ENCODE measurements at regions not wholly inside any gene's neighbourhood (a gene's known extent, or its start where the extent isn't known, plus 50 kb on each side); places are given as distances from the start of the nearest gene placed in this dataset.

DNA sequence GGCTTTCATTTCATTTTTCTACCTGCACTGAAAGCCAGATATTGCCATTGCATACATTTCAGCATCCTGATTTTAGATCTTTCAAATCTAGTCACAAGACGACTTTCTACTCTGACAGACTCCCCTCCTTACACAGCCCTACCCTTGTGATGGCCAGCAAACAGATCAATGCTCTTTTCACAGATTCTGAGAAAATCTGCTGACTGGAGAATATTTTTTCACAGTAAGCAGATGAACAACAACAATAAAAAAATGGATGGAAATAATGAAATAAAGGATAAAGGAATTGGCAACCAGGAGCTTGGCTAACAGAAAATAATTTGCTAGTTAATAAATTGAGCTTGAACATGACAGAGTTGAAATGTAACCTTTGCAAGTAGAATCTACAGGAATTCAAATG lies 527.2 kb downstream of the IRS1 start:
- no peak for DNase-seq (ENCODE audit: low spot score)

- DNase-seq (ENCODE audit: low spot score): no peak
Measured at GRCh38 chr2:226270285-226271058, 529.1 kb downstream of the IRS1 start.

DNA sequence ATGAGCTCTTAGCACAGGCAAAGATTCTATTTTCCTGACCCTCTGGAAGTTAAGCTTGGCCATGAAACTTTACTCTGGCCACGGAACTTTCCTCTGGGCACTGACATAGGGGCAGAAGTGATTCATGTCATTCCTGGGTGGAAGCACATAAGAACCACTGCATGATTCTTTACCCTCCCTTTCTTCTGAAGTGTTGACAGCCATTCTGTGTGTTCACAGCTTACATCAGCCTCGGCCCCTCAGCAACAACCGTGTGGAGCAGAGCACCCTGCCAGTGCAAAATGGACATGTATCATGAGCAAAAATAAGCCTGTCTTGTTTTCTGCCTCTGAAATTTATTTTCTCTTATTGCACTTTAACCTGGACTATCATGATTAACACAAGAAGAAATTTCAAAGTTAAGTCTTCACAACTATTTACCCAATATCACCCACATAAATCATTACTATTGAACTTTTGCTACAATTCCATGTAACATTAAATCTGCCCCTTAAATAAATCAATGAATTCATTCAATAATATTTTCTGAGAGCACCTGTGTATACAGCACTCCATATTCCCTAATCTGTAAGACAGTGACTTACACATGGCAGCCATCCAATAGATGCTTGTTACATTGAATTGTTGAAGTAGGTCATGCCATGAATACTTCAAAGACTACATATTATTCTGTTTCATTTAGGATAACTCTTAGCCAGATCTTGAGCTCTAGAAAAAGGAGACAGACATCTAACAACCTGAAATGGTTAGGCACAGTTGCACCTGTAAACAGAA lies 531.9 kb downstream of the IRS1 start:
- no peak for DNase-seq (ENCODE audit: low spot score)

- DNase-seq (ENCODE audit: low spot score): peak; percentile 60
Measured at GRCh38 chr2:226256709-226257376, 542.8 kb downstream of the IRS1 start.

- peak; percentile 99 for DNase-seq (ENCODE audit: low spot score)
Measured at GRCh38 chr2:226256237-226256636, 543.4 kb downstream of the IRS1 start.

GRCh38 chr2:226251661-226252060 lies 548.0 kb downstream of the IRS1 start:
- DNase-seq (ENCODE audit: low spot score): no peak

DNA sequence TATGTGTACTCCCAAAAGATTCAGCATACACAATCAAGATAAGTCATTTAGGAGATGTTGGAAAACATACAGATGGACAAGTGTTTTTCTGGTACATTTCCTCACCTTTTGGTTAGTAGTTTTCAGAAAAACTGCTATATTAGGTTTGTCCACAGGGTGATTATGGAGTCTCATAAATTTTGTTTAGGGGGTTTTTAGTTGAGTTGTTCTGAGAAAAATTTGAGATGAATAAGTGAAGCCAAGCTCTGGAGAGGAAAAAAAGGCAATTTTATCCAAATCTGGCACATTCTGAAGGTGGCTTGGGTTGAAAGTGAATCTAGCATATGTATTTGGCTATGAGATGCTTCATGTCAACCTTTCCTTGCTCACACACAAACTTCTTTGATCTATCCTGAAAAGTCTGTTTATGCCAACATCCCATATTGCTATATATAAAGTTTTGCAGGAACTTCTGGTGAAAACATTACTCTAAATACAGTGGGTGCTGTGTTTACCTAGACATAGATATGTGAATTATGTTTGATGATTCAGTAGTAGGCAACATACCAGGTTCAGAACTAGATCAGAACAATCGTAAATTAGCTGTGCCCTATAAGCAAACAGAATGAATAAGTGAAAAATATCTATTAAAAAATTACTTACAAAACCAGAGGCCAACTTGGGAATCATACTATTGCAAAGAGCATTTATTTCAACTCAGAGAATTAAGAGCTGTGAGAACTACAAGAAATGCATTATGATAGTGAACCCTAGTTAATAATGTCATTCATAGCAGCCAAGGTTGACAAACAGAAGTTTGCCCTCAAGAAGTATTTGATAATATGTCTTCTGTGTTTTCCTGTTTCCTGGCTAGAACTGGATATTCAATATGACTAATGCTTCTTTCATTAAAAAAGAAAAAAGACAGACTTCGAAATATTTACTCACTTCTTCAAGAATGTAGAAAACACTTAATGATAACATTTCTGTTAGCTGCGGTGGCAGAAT lies 552.0 kb downstream of the IRS1 start:
- DNase-seq (ENCODE audit: low spot score): peak; percentile 12

- no peak for DNase-seq (ENCODE audit: low spot score)
Measured at GRCh38 chr2:226234187-226234586, 565.4 kb downstream of the IRS1 start.

DNA sequence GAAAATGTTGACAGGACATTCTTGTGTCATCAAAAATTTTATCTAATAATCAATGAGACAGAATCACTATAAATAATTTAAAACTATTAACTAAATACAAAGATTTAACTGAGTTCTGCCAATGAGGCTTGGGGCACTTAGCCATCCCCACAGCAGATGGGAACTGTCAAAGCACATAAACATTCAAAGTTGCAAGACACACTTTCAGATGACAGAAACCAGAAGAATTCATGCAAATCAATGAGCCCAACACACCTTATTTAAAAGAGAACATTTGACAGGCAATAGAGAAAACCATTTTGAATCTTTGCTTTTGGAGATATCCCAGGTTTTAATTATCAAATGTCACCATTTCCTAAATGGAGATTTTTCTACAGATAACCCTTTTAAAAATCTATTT lies 566.2 kb downstream of the IRS1 start:
- no peak for DNase-seq (ENCODE audit: low spot score)

DNA sequence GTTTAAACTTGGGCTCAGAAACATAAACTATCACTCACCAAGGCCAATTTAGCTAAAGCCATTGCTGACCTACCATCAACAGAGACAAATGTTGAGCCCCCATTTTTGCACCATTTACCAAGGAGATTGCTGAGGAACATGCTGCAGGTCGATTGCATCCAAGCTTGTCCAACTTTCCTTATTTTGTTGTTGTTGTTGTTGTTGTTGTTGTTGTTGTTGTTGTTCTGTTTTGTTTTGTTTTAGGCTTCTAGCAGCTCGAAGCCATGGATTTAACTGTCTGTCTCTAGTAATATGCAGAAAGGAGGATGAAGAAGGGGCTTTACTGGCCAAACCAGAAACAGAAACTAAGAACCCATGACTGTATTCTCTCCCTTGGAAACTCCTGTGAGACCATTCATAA lies 571.5 kb downstream of the IRS1 start:
- DNase-seq (ENCODE audit: low spot score): no peak

GRCh38 chr2:226227341-226227740 lies 572.3 kb downstream of the IRS1 start:
- DNase-seq (ENCODE audit: low spot score): no peak

DNA sequence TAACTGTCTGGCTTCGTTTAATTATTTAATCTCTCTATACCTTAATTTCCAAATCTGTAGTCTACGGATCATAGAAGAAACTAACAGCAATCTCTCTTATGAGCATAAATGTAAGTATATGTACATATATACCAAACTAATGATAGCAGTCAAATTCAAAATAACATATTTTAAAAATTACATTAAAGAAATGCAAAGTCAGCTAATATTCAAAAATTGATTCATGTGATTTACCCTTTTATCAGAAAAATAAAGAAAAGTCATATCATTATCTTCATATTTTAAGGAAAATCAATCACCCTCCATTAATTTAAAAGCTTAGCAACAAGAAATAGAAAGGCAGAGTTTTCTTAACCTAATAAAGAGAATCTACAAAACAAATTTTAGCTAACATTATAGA lies 575.9 kb downstream of the IRS1 start:
- no peak for DNase-seq (ENCODE audit: low spot score)

DNA sequence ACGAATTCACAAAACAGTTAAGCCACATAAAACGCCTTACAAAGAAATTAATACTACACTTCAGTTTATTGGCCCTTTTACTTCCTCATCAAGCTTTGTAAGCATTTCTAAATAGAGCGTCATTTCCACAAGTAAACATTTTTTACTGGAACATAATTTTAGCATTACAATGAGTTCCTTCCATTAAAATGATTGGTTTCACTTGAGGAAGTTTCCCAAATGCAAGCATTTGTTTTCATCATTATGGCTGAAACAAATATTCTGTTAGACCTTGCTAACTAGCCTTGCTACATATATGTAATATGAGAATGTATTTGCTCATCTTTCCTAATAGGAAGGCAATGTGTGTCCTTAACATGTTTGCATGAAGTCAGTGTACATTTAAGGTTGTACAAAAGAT lies 579.1 kb downstream of the IRS1 start:
- DNase-seq (ENCODE audit: low spot score): no peak

DNA sequence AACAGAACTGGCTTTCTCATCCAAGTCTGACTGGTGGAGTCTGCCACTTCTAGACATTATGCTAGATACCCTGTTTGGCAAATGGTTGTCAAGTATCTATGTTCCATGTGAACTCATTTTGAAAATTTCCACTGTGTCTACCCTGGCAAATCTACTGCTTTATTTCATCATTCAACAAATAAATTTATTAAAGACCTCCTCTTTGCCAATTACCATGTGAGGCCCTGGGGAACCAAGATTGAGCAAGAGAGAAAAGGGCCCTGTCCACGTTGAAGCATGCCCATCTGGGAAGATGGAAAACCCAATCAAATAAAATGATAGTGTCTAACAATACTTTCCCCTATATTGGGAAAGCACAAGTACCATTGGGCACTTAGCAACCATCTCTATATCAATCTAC lies 582.4 kb downstream of the IRS1 start:
- no peak for DNase-seq (ENCODE audit: low spot score)

GRCh38 chr2:226216575-226216974 lies 583.0 kb downstream of the IRS1 start:
- no peak for DNase-seq (ENCODE audit: low spot score)

GRCh38 chr2:226215902-226216503 lies 583.6 kb downstream of the IRS1 start:
- peak; percentile 70 for DNase-seq (ENCODE audit: low spot score)

- DNase-seq (ENCODE audit: low spot score): peak; percentile 70
Measured at GRCh38 chr2:226213717-226214116, 585.9 kb downstream of the IRS1 start.

GRCh38 chr2:226211439-226211838 lies 588.2 kb downstream of the IRS1 start:
- DNase-seq (ENCODE audit: low spot score): peak; percentile 62

- no peak for DNase-seq (ENCODE audit: low spot score)
Measured at GRCh38 chr2:226208726-226209125, 590.9 kb downstream of the IRS1 start.

- DNase-seq (ENCODE audit: low spot score): peak; percentile 60
Measured at GRCh38 chr2:226207671-226208070, 591.9 kb downstream of the IRS1 start.

DNA sequence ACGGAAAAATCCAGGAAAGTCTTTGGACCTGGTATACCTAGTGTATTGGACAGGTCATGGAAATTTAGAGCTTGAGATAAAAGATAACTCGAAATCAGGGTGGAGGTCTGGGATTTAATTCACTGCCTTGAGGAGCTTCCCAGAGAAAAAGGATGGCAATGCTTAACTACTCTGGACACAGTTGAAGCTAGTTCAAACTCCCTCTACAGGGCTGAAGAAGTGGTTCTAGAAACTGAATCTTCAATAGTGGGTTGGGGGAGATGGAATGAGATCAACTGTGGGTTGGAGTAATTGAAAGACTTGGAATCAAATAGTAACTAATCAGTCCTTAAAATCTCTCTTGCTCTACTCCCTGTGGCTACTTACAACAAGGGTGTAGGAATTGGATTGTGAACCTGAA lies 600.1 kb downstream of the IRS1 start:
- no peak for DNase-seq (ENCODE audit: low spot score)

Measured in kidney tubule cell (primary cell).